HFFc6 (cell line): ENCODE measurements at regions not wholly inside any gene's neighbourhood (a gene's known extent, or its start where the extent isn't known, plus 50 kb on each side); places are given as distances from the start of the nearest gene placed in this dataset.

ENCODE experiments used
- DNase-seq: peaks from one replicate; pipeline ENCODE4 v3.0.0-alpha.2; 2018
- H3K27ac Mint-ChIP-seq: 2 replicates; pipeline ENCODE4 v1.8.0; 2020; ENCODE audit warnings: mild to moderate bottlenecking, mixed read lengths
- H3K27me3 Mint-ChIP-seq: 2 replicates; pipeline ENCODE4 v1.8.0; 2021; ENCODE audit warnings: mild to moderate bottlenecking, moderate library complexity, mixed read lengths; ENCODE audit not compliant: insufficient read depth
- H3K36me3 Mint-ChIP-seq: 2 replicates; pipeline ENCODE4 v1.8.0; 2021; ENCODE audit warnings: low read depth, mixed read lengths
- H3K4me1 Mint-ChIP-seq: 2 replicates; pipeline ENCODE4 v1.8.0; 2020; ENCODE audit warnings: low read depth, mixed read lengths
- H3K4me3 Mint-ChIP-seq: 2 replicates; pipeline ENCODE4 v1.8.0; 2020; ENCODE audit warnings: mild to moderate bottlenecking, moderate library complexity, mixed read lengths
- H3K9me3 Mint-ChIP-seq: 2 replicates; pipeline ENCODE4 v1.8.0; 2020; ENCODE audit warnings: mild to moderate bottlenecking, mixed read lengths
- CTCF ChIP-seq: fragments of 200-600 bp; sonication (generic); IDR thresholded peaks from 2 replicates; pipeline ENCODE4 v1.5.0; 2021; ENCODE audit warnings: antibody characterized with exemption, mild to moderate bottlenecking

GRCh38 chr3:120850381-120851295 lies 57.4 kb upstream of the STXBP5L start:
- Mint-ChIP-seq H3K9me3 (no peaks in the 10 kb centered on the region), H3K36me3 (no peaks in the 10 kb centered on the region), H3K4me1 (peaks cover 66% of the 10 kb centered on the region), H3K4me3 (peak overlapping the region; percentile 16; the same call in 1 of the 2 replicates), H3K27me3 (no peaks in the 10 kb centered on the region), H3K27ac (peak overlapping the region; percentile 82)
- no peak for TF ChIP-seq CTCF
- peak; percentile 65 for DNase-seq

GRCh38 chr3:120852412-120852811 lies 55.6 kb upstream of the STXBP5L start:
- Mint-ChIP-seq H3K27ac (no peak overlapping the region), H3K4me1 (peaks cover 79% of the 10 kb centered on the region), H3K4me3 (no peak overlapping the region), H3K9me3 (no peaks in the 10 kb centered on the region), H3K36me3 (no peaks in the 10 kb centered on the region), H3K27me3 (no peaks in the 10 kb centered on the region)
- DNase-seq: no peak
- TF ChIP-seq CTCF: no peak

GRCh38 chr3:120853416-120853815 lies 54.6 kb upstream of the STXBP5L start:
- DNase-seq: no peak
- H3K9me3 Mint-ChIP-seq: no peaks in the 10 kb centered on the region
- H3K27ac Mint-ChIP-seq: no peak overlapping the region
- H3K36me3 Mint-ChIP-seq: no peaks in the 10 kb centered on the region
- H3K4me3 Mint-ChIP-seq: no peak overlapping the region
- H3K27me3 Mint-ChIP-seq: no peaks in the 10 kb centered on the region
- H3K4me1 Mint-ChIP-seq: peaks cover 82% of the 10 kb centered on the region
- TF ChIP-seq CTCF: no peak

GRCh38 chr3:120854908-120855526 lies 53.0 kb upstream of the STXBP5L start:
- H3K27ac Mint-ChIP-seq: peak overlapping the region; percentile 83

More at GRCh38 chr3:120854908-120855526, 53.0 kb upstream of the STXBP5L start:
- DNase-seq: peak; percentile 12
- H3K36me3 Mint-ChIP-seq: no peaks in the 10 kb centered on the region
- no peak for TF ChIP-seq CTCF
- H3K9me3 Mint-ChIP-seq: no peaks in the 10 kb centered on the region
- peaks cover 4% of the 10 kb centered on the region; the same call in 1 of the 2 replicates for H3K27me3 Mint-ChIP-seq
- H3K4me3 Mint-ChIP-seq: peak overlapping the region; percentile 50; the same call in 1 of the 2 replicates
- peaks cover 74% of the 10 kb centered on the region for H3K4me1 Mint-ChIP-seq
